H1 (cell line): ENCODE measurements at regions not wholly inside any gene's neighbourhood (a gene's known extent, or its start where the extent isn't known, plus 50 kb on each side); places are given as distances from the start of the nearest gene placed in this dataset.
A peak's percentile ranks its signal among the peaks of the same experiment; 100 is the strongest.

Experiments
- CTCF ChIA-PET: fragments of 300-600 bp; sonication (Branson Sonifier 250); formaldehyde crosslinking; loops from one replicate; lab custom pipeline; 2021; ENCODE audit not compliant: partially characterized antibody; lab: Charles Lee
- POLR2A ChIA-PET: fragments of 300-600 bp; sonication (Branson Sonifier 250); formaldehyde crosslinking; loops from one replicate; lab custom pipeline; 2021; ENCODE audit warnings: inconsistent platforms; ENCODE audit not compliant: partially characterized antibody; lab: Charles Lee
- DNase-seq, 2 experiments: peaks; one replicate each; pipeline versions ENCODE4 v3.0.0 to v3.0.0-alpha.2; 2010 to 2022; ENCODE audit warnings: low spot score in 2 of 2, low read depth in 1 of 2, mixed read lengths in 1 of 2
- FAIRE-seq: peaks from 2 replicates; lab custom pipeline; 2011; peaks lifted over from hg19 to GRCh38; lab: Jason Lieb, UNC
- H2AFZ ChIP-seq: 2 replicates; pipeline ENCODE4 v1.8.1; 2012; ENCODE audit warnings: low read length, inconsistent platforms
- H2AK5ac ChIP-seq: 2 replicates; pipeline ENCODE4 v1.6.1; 2013; ENCODE audit warnings: low read depth, low read length
- H2BK120ac ChIP-seq: replicated peaks from 2 replicates; pipeline ENCODE3; 2013; ENCODE audit warnings: low read depth, low read length, inconsistent platforms
- H2BK12ac ChIP-seq: 2 replicates; pipeline ENCODE4 v1.6.1; 2013; ENCODE audit warnings: low read depth, low read length
- H2BK15ac ChIP-seq: 2 replicates; pipeline ENCODE4 v1.6.1; 2013; ENCODE audit warnings: low read length
- H2BK20ac ChIP-seq: 2 replicates; pipeline ENCODE4 v1.6.1; 2013; ENCODE audit warnings: low read length
- H2BK5ac ChIP-seq: 2 replicates; pipeline ENCODE4 v1.6.1; 2013; ENCODE audit warnings: low read depth, low read length
- H3K14ac ChIP-seq: 2 replicates; pipeline ENCODE4 v1.6.1; 2013; ENCODE audit warnings: inconsistent platforms; ENCODE audit not compliant: insufficient read length
- H3K18ac ChIP-seq: 2 replicates; pipeline ENCODE4 v1.6.1; 2013; ENCODE audit warnings: low read length; ENCODE audit errors: extremely low read depth
- H3K23ac ChIP-seq: 2 replicates; pipeline ENCODE4 v1.6.1; 2013; ENCODE audit warnings: inconsistent platforms; ENCODE audit not compliant: insufficient read length
- H3K23me2 ChIP-seq: 2 replicates; pipeline ENCODE4 v1.6.1; 2013; ENCODE audit warnings: low read depth, low read length
- H3K27ac ChIP-seq: 2 replicates; pipeline ENCODE4 v1.6.1; 2011; ENCODE audit warnings: low read depth, low read length, inconsistent platforms
- H3K27me3 ChIP-seq, 4 experiments: replicated peaks in 1 of 4; 1 replicate in 1 of 4; 2 replicates in 3 of 4; pipeline versions ENCODE4 v1.6.1 to v1.8.1; 2011 to 2013; ENCODE audit warnings: low read length in 3 of 4, mild to moderate bottlenecking in 3 of 4, inconsistent platforms in 2 of 4, mixed read lengths in 2 of 4, moderate library complexity in 1 of 4; ENCODE audit not compliant: control insufficient read depth in 3 of 4, insufficient read depth in 3 of 4; ENCODE audit errors: extremely low read depth in 1 of 4
- H3K36me3 ChIP-seq, 4 experiments: 2 replicates each; pipeline versions ENCODE4 v1.6.1 to v1.8.1; 2011 to 2013; ENCODE audit warnings: mild to moderate bottlenecking in 4 of 4, low read length in 3 of 4, moderate library complexity in 2 of 4, control low read depth in 1 of 4, inconsistent platforms in 1 of 4; ENCODE audit not compliant: insufficient read depth in 4 of 4, control insufficient read depth in 2 of 4
- H3K4ac ChIP-seq: replicated peaks from 2 replicates; pipeline ENCODE3; 2013; ENCODE audit warnings: low read length, low read depth, mixed read lengths, inconsistent platforms; ENCODE audit not compliant: insufficient read length
- H3K4me1 ChIP-seq, 4 experiments: replicated peaks in 1 of 4; 1 replicate in 1 of 4; 2 replicates in 3 of 4; pipeline versions ENCODE4 v1.6.1 to v1.8.1; 2011 to 2013; ENCODE audit warnings: low read length in 3 of 4, inconsistent platforms in 2 of 4, mixed read lengths in 1 of 4; ENCODE audit not compliant: insufficient read depth in 4 of 4, control insufficient read depth in 3 of 4
- H3K4me2 ChIP-seq, 2 experiments: 2 replicates each; pipeline versions ENCODE4 v1.6.1 to v1.8.1; 2011 to 2013; ENCODE audit warnings: low read depth in 2 of 2, low read length in 2 of 2, control low read depth in 1 of 2, inconsistent platforms in 1 of 2, mild to moderate bottlenecking in 1 of 2; ENCODE audit not compliant: insufficient read depth in 1 of 2
- H3K4me3 ChIP-seq, 4 experiments: fragments of 200-600, 300-600 bp in 1 of 4; sonication (generic), shearing (Covaris generic), sonication (Bioruptor Twin) in 1 of 4; 2 replicates each; pipeline versions ENCODE4 v1.5.1 to v1.8.1; 2011 to 2016; ENCODE audit warnings: low read length in 4 of 4, low read depth in 3 of 4, control low read depth in 2 of 4, inconsistent platforms in 2 of 4, mild to moderate bottlenecking in 2 of 4, mixed read lengths in 1 of 4, moderate library complexity in 1 of 4; ENCODE audit not compliant: insufficient read depth in 2 of 4; ENCODE audit errors: extremely low read depth in 1 of 4
- H3K56ac ChIP-seq: replicated peaks from 2 replicates; pipeline ENCODE3; 2013; ENCODE audit warnings: low read depth, mild to moderate bottlenecking, mixed read lengths, low read length, inconsistent platforms; ENCODE audit not compliant: insufficient read length
- H3K79me1 ChIP-seq: 2 replicates; pipeline ENCODE4 v1.6.1; 2013; ENCODE audit warnings: low read depth, low read length, control low read depth
- H3K79me2 ChIP-seq, 2 experiments: 2 replicates each; pipeline versions ENCODE4 v1.6.1 to v1.8.1; 2012 to 2013; ENCODE audit warnings: low read length in 2 of 2, mild to moderate bottlenecking in 2 of 2, inconsistent platforms in 1 of 2; ENCODE audit not compliant: insufficient read depth in 2 of 2, control insufficient read depth in 1 of 2
- H3K9ac ChIP-seq, 4 experiments: replicated peaks in 1 of 4; 1 replicate in 1 of 4; 2 replicates in 3 of 4; pipeline versions ENCODE4 v1.6.1 to v1.8.1; 2011 to 2013; ENCODE audit warnings: low read depth in 3 of 4, low read length in 3 of 4, control low read depth in 2 of 4, mild to moderate bottlenecking in 2 of 4, moderate library complexity in 2 of 4, inconsistent platforms in 1 of 4; ENCODE audit errors: extremely low read depth in 1 of 4
- H3K9me3 ChIP-seq, 2 experiments: 2 replicates each; pipeline versions ENCODE4 v1.6.1 to v1.8.1; 2012 to 2013; ENCODE audit warnings: mild to moderate bottlenecking in 2 of 2, moderate library complexity in 2 of 2, control low read depth in 1 of 2, inconsistent platforms in 1 of 2, low read depth in 1 of 2, low read length in 1 of 2, mixed read lengths in 1 of 2; ENCODE audit not compliant: insufficient read depth in 2 of 2
- H4K20me1 ChIP-seq, 2 experiments: replicated peaks in 1 of 2; 2 replicates each; pipeline versions ENCODE3 to v1.8.1; 2011 to 2013; ENCODE audit warnings: inconsistent platforms in 2 of 2, low read length in 2 of 2, mild to moderate bottlenecking in 1 of 2; ENCODE audit not compliant: insufficient read depth in 2 of 2, control insufficient read depth in 1 of 2
- H4K5ac ChIP-seq: 2 replicates; pipeline ENCODE4 v1.6.1; 2013; ENCODE audit warnings: low read length, low read depth, mixed read lengths, inconsistent platforms; ENCODE audit not compliant: insufficient read length
- H4K8ac ChIP-seq: 2 replicates; pipeline ENCODE4 v1.8.0; 2013; ENCODE audit warnings: mild to moderate bottlenecking, moderate library complexity, low read length, inconsistent platforms; ENCODE audit not compliant: insufficient read depth; ENCODE audit errors: extremely low read depth
- H4K91ac ChIP-seq: replicated peaks from 2 replicates; pipeline ENCODE3; 2013; ENCODE audit warnings: low read length, mixed read lengths, inconsistent platforms; ENCODE audit not compliant: insufficient read length
- BCL11A ChIP-seq, 2 experiments: IDR thresholded peaks; one replicate each; pipeline ENCODE4 v1.6.1; 2011; ENCODE audit warnings: low read depth in 2 of 2, low read length in 2 of 2, mild to moderate bottlenecking in 2 of 2
- BRCA1 ChIP-seq: IDR thresholded peaks from 2 replicates; pipeline ENCODE4 v1.6.1; 2012; ENCODE audit warnings: low read depth, low read length, improper control_type of control experiment
- CBX8 ChIP-seq: fragments of 300-800, 300-1000 bp; sonication (generic); IDR thresholded peaks from 2 replicates; pipeline ENCODE4 v1.7.1; 2016; ENCODE audit warnings: low read depth, low read length, borderline replicate concordance
- CREB1 ChIP-seq: IDR thresholded peaks from 2 replicates; pipeline ENCODE4 v1.6.1; 2012; ENCODE audit warnings: inconsistent platforms
- EZH2 ChIP-seq: fragments of 200-600 bp; sonication (generic); IDR thresholded peaks from 2 replicates; pipeline ENCODE4 v1.7.1; 2012; ENCODE audit warnings: low read depth, mild to moderate bottlenecking, moderate library complexity, low read length, inconsistent platforms; ENCODE audit not compliant: severe bottlenecking
- GTF2F1 ChIP-seq: IDR thresholded peaks from 2 replicates; pipeline ENCODE4 v1.6.1; 2012; ENCODE audit warnings: low read depth, low read length, improper control_type of control experiment, borderline replicate concordance
- RBBP5 ChIP-seq: IDR thresholded peaks from 2 replicates; pipeline ENCODE4 v1.7.1; 2012; ENCODE audit warnings: low read depth, mild to moderate bottlenecking, inconsistent platforms, low read length, moderate library complexity, borderline replicate concordance
- SIN3A ChIP-seq, 2 experiments: IDR thresholded peaks in 1 of 2; conservative IDR thresholded peaks in 1 of 2; 2 replicates each; pipeline ENCODE4 v1.6.1; 2011 to 2012; ENCODE audit warnings: low read length in 2 of 2, improper control_type of control experiment in 1 of 2, low read depth in 1 of 2, mild to moderate bottlenecking in 1 of 2
- SIX5 ChIP-seq: IDR thresholded peaks from 2 replicates; pipeline ENCODE4 v1.6.1; 2011; ENCODE audit warnings: mild to moderate bottlenecking, low read depth, low read length
- SRF ChIP-seq: IDR thresholded peaks from 2 replicates; pipeline ENCODE4 v1.6.1; 2011; ENCODE audit warnings: mild to moderate bottlenecking, low read depth, low read length, moderate library complexity
- TAF1 ChIP-seq: IDR thresholded peaks from 2 replicates; pipeline ENCODE4 v1.6.1; 2011; ENCODE audit warnings: mild to moderate bottlenecking, low read depth, low read length
- TAF7 ChIP-seq: optimal IDR thresholded peaks from 2 replicates; pipeline ENCODE3; 2011; ENCODE audit warnings: low read depth, mild to moderate bottlenecking, inconsistent platforms, low read length, moderate library complexity, borderline replicate concordance
- WGBS, 2 experiments: shearing (Covaris generic) in 1 of 2; methylation state at CpG; one replicate each; pipeline versions ENCODE4 v1.1.6 to v1.1.7; 2013 to 2015; ENCODE audit warnings: low lambda C conversion rate in 2 of 2, mixed read lengths in 2 of 2, inconsistent platforms in 1 of 2, low coverage in 1 of 2, missing lambda C conversion rate in 1 of 2; ENCODE audit not compliant: insufficient replicate concordance in 2 of 2, insufficient coverage in 1 of 2, insufficient read length in 1 of 2; ENCODE audit errors: extremely low coverage in 1 of 2, missing lambda C conversion rate in 1 of 2; 5-methylcytosine and 5-hydroxymethylcytosine counted together

GRCh38 chr4:156615066-156615531 is 356.5 kb downstream of the PDGFC start:
- Histone ChIP-seq H2BK120ac (no peak overlapping the region), H3K27me3 (no peaks in the 10 kb centered on the region), H4K8ac (no peak overlapping the region), H3K79me2 (no peaks in the 10 kb centered on the region), H2BK20ac (no peak overlapping the region), H3K27ac (no peak overlapping the region), H2AFZ (peak overlapping the region; percentile 65), H3K18ac (no peak overlapping the region), H3K4me3 (no peak overlapping the region), H3K23me2 (no peaks in the 10 kb centered on the region), H3K4me1 (no peaks in the 10 kb centered on the region), H3K4me2 (no peak overlapping the region), H3K23ac (no peak overlapping the region), H3K4ac (no peak overlapping the region), H2BK15ac (no peak overlapping the region), H4K20me1 (no peaks in the 10 kb centered on the region), H3K9me3 (no peaks in the 10 kb centered on the region), H2BK12ac (no peak overlapping the region), H3K36me3 (no peaks in the 10 kb centered on the region), H3K79me1 (no peaks in the 10 kb centered on the region), H4K91ac (no peak overlapping the region), H2BK5ac (no peak overlapping the region), H3K14ac (no peak overlapping the region), H3K9ac (no peak overlapping the region), H3K56ac (no peak overlapping the region), H4K5ac (no peak overlapping the region), H2AK5ac (no peak overlapping the region)
- ChIA-PET POLR2A (no interaction called here), CTCF (no interaction called here)
- no peak for DNase-seq
- no peak for TF ChIP-seq GTF2F1
- TF ChIP-seq BRCA1 = no peak
- TF ChIP-seq EZH2 = no peak
- TF ChIP-seq TAF7 = no peak
- no peak for TF ChIP-seq SIN3A (conservative IDR thresholded peaks at IDR 0.05 in 1 of 2, IDR thresholded peaks at IDR 0.05 in 1 of 2; ENCODE audit: low read depth in 1 of 2, low read length in 2 of 2)
- no peak for TF ChIP-seq RBBP5
- TF ChIP-seq CREB1 = no peak
- no peak for TF ChIP-seq CBX8
- TF ChIP-seq SIX5 = no peak
- TF ChIP-seq SRF = no peak
- no peak for TF ChIP-seq BCL11A (IDR thresholded peaks at IDR 0.05; ENCODE audit: low read depth in 2 of 2, low read length in 2 of 2)
- TF ChIP-seq TAF1 = no peak
- FAIRE-seq = no peak
- WGBS, 2 experiments = 94% methylated on average over 2 of the region's 2 CpGs; no CpG with 5 or more reads in 1 of the 2 experiments
